Thyroid gland (tissue), 4 donors: ENCODE measurements at regions not wholly inside any gene's neighbourhood (a gene's known extent, or its start where the extent isn't known, plus 50 kb on each side); places are given as distances from the start of the nearest gene placed in this dataset.

ENCODE experiments used
- DNase-seq, 2 donors: peaks; one replicate each; pipeline ENCODE4 v3.0.0-alpha.2; 2019
- H3K27ac ChIP-seq, 3 donors: fragments of 200-600 bp; sonication (generic); 1 replicate in 2 of 3; 2 replicates in 1 of 3; pipeline ENCODE4 v1.5.1; 2016 to 2019; ENCODE audit warnings: mild to moderate bottlenecking in 1 of 3, moderate library complexity in 1 of 3
- H3K27me3 ChIP-seq: fragments of 200-600 bp; sonication (generic); one replicate; pipeline ENCODE4 v1.5.1; 2019
- H3K36me3 ChIP-seq, 2 donors: fragments of 200-600 bp; sonication (generic); one replicate each; pipeline ENCODE4 v1.5.1; 2016 to 2019
- H3K4me1 ChIP-seq, 2 donors: fragments of 200-600 bp; sonication (generic); one replicate each; pipeline ENCODE4 v1.5.1; 2017 to 2019
- H3K4me3 ChIP-seq, 3 donors: fragments of 200-600 bp; sonication (generic); replicated peaks in 1 of 3; 1 replicate in 2 of 3; 2 replicates in 1 of 3; pipeline ENCODE4 v1.5.1; 2016; ENCODE audit warnings: mild to moderate bottlenecking in 1 of 3
- H3K9me3 ChIP-seq: fragments of 200-600 bp; sonication (generic); one replicate; pipeline ENCODE4 v1.5.1; 2017
- POLR2A ChIP-seq, 2 donors: fragments of 450-650 bp; IDR thresholded peaks; one replicate each; pipeline ENCODE4 v1.6.1; 2017; ENCODE audit warnings: antibody characterized with exemption in 2 of 2, mild to moderate bottlenecking in 2 of 2, moderate library complexity in 1 of 2
- WGBS, 2 donors: methylation state at CpG; one replicate each; pipeline ENCODE4 v1.1.5; 2017; 5-methylcytosine and 5-hydroxymethylcytosine counted together
- intact Hi-C: fragments of 100-400 bp; cut with DNase I; formaldehyde crosslinking; loops from one replicate; pipeline ENCODE4 v1.15.1; 2023
- TF ChIP-seq, protein P1 (sequence below), 6 experiments: fragments of 200-600 bp in 3 of 6; fragments of 450-650 bp in 3 of 6; sonication (generic) in 3 of 6; IDR thresholded peaks; one replicate each; pipeline ENCODE4 v1.5.1; 2016 to 2019; ENCODE audit warnings: antibody characterized with exemption in 6 of 6, mild to moderate bottlenecking in 2 of 6, inconsistent platforms in 1 of 6, moderate library complexity in 1 of 6

- H3K9me3 ChIP-seq: no peaks in the 10 kb centered on the region
- DNase-seq: no peak
- no peaks in the 10 kb centered on the region for H3K36me3 ChIP-seq
- WGBS, 2 donors: 88 to 93% methylated on average over 1 of the region's 1 CpG
- no peaks in the 10 kb centered on the region for H3K4me1 ChIP-seq
- no peak overlapping the region for H3K27ac ChIP-seq
- intact Hi-C loops: no loop called here
- TF ChIP-seq, protein P1, sequence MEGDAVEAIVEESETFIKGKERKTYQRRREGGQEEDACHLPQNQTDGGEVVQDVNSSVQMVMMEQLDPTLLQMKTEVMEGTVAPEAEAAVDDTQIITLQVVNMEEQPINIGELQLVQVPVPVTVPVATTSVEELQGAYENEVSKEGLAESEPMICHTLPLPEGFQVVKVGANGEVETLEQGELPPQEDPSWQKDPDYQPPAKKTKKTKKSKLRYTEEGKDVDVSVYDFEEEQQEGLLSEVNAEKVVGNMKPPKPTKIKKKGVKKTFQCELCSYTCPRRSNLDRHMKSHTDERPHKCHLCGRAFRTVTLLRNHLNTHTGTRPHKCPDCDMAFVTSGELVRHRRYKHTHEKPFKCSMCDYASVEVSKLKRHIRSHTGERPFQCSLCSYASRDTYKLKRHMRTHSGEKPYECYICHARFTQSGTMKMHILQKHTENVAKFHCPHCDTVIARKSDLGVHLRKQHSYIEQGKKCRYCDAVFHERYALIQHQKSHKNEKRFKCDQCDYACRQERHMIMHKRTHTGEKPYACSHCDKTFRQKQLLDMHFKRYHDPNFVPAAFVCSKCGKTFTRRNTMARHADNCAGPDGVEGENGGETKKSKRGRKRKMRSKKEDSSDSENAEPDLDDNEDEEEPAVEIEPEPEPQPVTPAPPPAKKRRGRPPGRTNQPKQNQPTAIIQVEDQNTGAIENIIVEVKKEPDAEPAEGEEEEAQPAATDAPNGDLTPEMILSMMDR (IDR thresholded peaks at IDR 0.05): no peak
- no peak for TF ChIP-seq POLR2A (IDR thresholded peaks at IDR 0.05)
- H3K27me3 ChIP-seq: no peaks in the 10 kb centered on the region
- no peak overlapping the region for H3K4me3 ChIP-seq
Observed at GRCh38 chr10:120688928-120689327, 162.2 kb upstream of the WDR11 start.

- Histone ChIP-seq H3K9me3 (no peaks in the 10 kb centered on the region), H3K4me1 (no peaks in the 10 kb centered on the region), H3K36me3 (no peaks in the 10 kb centered on the region), H3K27me3 (no peaks in the 10 kb centered on the region), H3K4me3 (no peak overlapping the region), H3K27ac (no peak overlapping the region)
- no peak for TF ChIP-seq POLR2A (IDR thresholded peaks at IDR 0.05)
- TF ChIP-seq, protein P1 (IDR thresholded peaks at IDR 0.05): no peak
- 67 to 79% methylated on average over 2 of the region's 2 CpGs for WGBS, 2 donors
- intact Hi-C loops: no loop called here
- DNase-seq: no peak
Observed at GRCh38 chr10:120689777-120690529, 161.2 kb upstream of the WDR11 start.

DNA sequence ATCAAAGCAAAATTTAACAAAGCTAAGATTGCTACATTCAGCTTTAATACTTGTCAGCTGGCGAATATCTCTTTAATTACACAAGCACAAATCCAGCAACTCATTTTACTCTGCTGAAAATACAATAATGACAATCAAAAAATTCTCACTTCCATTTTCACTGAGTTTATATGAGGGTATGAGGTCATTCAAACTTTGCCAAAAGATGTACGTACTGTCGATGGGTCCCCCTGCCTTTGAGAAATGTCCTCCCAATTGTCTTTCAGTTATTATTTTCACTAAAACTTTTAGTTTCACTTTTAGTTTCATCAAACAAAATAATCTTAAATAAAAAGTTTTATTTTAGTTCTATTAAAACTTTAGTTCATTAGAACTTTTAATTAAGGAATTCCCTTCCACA lies 159.5 kb upstream of the WDR11 start:
- 79 to 85% methylated on average over 3 of the region's 3 CpGs for WGBS, 2 donors
- H3K27ac ChIP-seq: no peak overlapping the region
- intact Hi-C loops: no loop called here

DNA sequence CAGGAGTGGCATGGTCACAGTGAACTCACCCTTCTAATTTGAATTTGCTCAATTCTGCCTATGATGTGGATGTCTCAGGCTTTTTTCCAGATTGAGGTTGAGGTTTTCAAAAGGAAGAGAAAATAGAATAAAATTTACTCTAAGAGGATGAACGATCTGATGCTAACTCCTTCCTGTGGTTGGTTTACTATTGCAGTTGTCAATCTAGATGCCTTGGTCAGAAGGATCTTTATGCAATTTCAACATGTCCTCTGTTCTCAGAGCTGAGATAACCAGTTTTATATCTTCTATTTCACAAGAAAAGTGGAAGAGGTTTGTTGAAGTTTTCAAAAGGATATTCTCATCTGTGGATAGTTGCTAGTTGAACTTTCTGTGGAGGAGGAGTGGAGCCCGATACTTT lies 150.7 kb upstream of the WDR11 start:
- Histone ChIP-seq H3K9me3 (no peaks in the 10 kb centered on the region), H3K4me3 (no peak overlapping the region), H3K27ac (no peak overlapping the region), H3K4me1 (no peaks in the 10 kb centered on the region), H3K36me3 (no peaks in the 10 kb centered on the region), H3K27me3 (no peaks in the 10 kb centered on the region)
- WGBS, 2 donors: 85 to 88% methylated on average over 2 of the region's 2 CpGs
- intact Hi-C loops: no loop called here
- no peak for DNase-seq
- no peak for TF ChIP-seq POLR2A (IDR thresholded peaks at IDR 0.05)
- TF ChIP-seq, protein P1 (IDR thresholded peaks at IDR 0.05): no peak

More for the DNA sequence above, 159.5 kb upstream of the WDR11 start:
- Histone ChIP-seq H3K36me3 (no peaks in the 10 kb centered on the region), H3K4me3 (no peak overlapping the region), H3K4me1 (no peaks in the 10 kb centered on the region), H3K9me3 (no peaks in the 10 kb centered on the region), H3K27me3 (no peaks in the 10 kb centered on the region)
- TF ChIP-seq, protein P1 (IDR thresholded peaks at IDR 0.05): no peak
- TF ChIP-seq POLR2A (IDR thresholded peaks at IDR 0.05): no peak
- no peak for DNase-seq

DNA sequence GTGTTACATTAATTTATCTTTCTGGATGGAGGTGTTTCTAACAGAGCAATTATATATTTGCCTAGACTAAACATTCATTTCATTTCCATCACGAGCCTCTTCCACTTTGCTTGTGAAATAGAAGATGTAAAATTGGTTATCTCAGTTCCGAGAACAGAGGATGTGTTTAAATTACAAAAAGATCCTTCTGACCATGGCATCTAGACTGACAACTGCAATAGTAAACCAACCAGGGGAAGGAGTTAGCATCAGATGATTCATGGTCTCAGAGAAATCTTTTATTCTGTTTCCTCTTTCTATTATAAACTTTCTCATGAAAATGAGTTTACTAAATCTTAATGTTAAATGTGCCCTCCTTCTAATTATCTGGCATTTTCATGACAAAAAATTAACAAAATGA lies 149.8 kb upstream of the WDR11 start:
- TF ChIP-seq POLR2A (IDR thresholded peaks at IDR 0.05): no peak
- TF ChIP-seq, protein P1 (IDR thresholded peaks at IDR 0.05): no peak
- H3K4me3 ChIP-seq: no peak overlapping the region
- 68 to 71% methylated on average over 2 of the region's 2 CpGs for WGBS, 2 donors
- no peaks in the 10 kb centered on the region for H3K36me3 ChIP-seq
- H3K4me1 ChIP-seq: no peaks in the 10 kb centered on the region
- no peak for DNase-seq
- no peaks in the 10 kb centered on the region for H3K27me3 ChIP-seq
- H3K27ac ChIP-seq: no peak overlapping the region
- intact Hi-C loops: no loop called here
- no peaks in the 10 kb centered on the region for H3K9me3 ChIP-seq
